Left ventricle myocardium superior (tissue), 1 donor: ENCODE measurements at regions not wholly inside any gene's neighbourhood (a gene's known extent, or its start where the extent isn't known, plus 50 kb on each side); places are given as distances from the start of the nearest gene placed in this dataset.
"Not testable (repeated sequence)": the region's sequence is repeated elsewhere in the genome, so short reads cannot be mapped to it uniquely, and the experiment has no call there.

Experiments
- ATAC-seq: fragments of 200-7000 bp; cut with Tn5 transposase; one replicate; pipeline ENCODE4 v1.9.1; 2020; ENCODE audit warnings: mild to moderate bottlenecking, moderate library complexity
- DNase-seq: peaks from one replicate; pipeline ENCODE4 v3.0.0-alpha.2; 2020
- intact Hi-C: fragments of 100-400 bp; cut with micrococcal nuclease; formaldehyde crosslinking; loops from one replicate; pipeline ENCODE4 v1.11.0; 2022
- donor health status: DM: no; HTN: yes; CAD: no; lungs with severe emphysema.

GRCh38 chr7:122248472-122248871 lies 56.1 kb downstream of the FEZF1 start:
- ATAC-seq (no peak), DNase-seq (no peak)
- intact Hi-C loops = no loop called here

GRCh38 chr7:122238729-122239128 lies 65.8 kb downstream of the FEZF1 start:
- ATAC-seq, DNase-seq, intact Hi-C loops: not testable (repeated sequence)

GRCh38 chr7:122238297-122238696 lies 66.3 kb downstream of the FEZF1 start:
- intact Hi-C loops, DNase-seq, ATAC-seq: not testable (repeated sequence)

GRCh38 chr7:122225874-122226273 lies 78.7 kb downstream of the FEZF1 start:
- DNase-seq = no peak
- intact Hi-C loops = no loop called here
- no peak for ATAC-seq

GRCh38 chr7:122219253-122219865 lies 75.3 kb upstream of the AASS start:
- DNase-seq (no peak), ATAC-seq (no peak)
- intact Hi-C loops = loop anchor here (5.0 kb wide), 1 partner anchor 313 kb away; no protein-coding TSS in a partner anchor

GRCh38 chr7:122217125-122217524 lies 73.1 kb upstream of the AASS start:
- intact Hi-C loops = loop anchor here (5.0 kb wide), 1 partner anchor 315 kb away; no protein-coding TSS in a partner anchor
- DNase-seq (no peak), ATAC-seq (no peak)

GRCh38 chr7:122212754-122213153 lies 68.7 kb upstream of the AASS start:
- DNase-seq (no peak), ATAC-seq (no peak)
- intact Hi-C loops = no loop called here

- intact Hi-C loops = no loop called here
- DNase-seq (no peak), ATAC-seq (no peak)
Measured at GRCh38 chr7:122211362-122211761, 67.3 kb upstream of the AASS start.

GRCh38 chr7:122206985-122207384 lies 62.9 kb upstream of the AASS start:
- ATAC-seq = no peak
- intact Hi-C loops = no loop called here

GRCh38 chr7:122203814-122204213 lies 59.8 kb upstream of the AASS start:
- no peak for DNase-seq
- intact Hi-C loops = no loop called here
- no peak for ATAC-seq

More at GRCh38 chr7:122206985-122207384, 62.9 kb upstream of the AASS start:
- no peak for DNase-seq

- ATAC-seq (no peak), DNase-seq (no peak)
- intact Hi-C loops = no loop called here
Measured at GRCh38 chr7:122200888-122201287, 56.8 kb upstream of the AASS start.

GRCh38 chr7:122199171-122199570 lies 55.1 kb upstream of the AASS start:
- ATAC-seq (no peak), DNase-seq (no peak)
- intact Hi-C loops = no loop called here

- ATAC-seq = no peak
- no peak for DNase-seq
- intact Hi-C loops = no loop called here
Measured at GRCh38 chr7:122198581-122198980, 54.5 kb upstream of the AASS start.
